ENCODE measurements at regions not wholly inside any gene's neighbourhood (a gene's known extent, or its start where the extent isn't known, plus 50 kb on each side); places are given as distances from the start of the nearest gene placed in this dataset.

- no peak for TF ChIP-seq CTCF (IDR thresholded peaks at IDR 0.05; ENCODE audit: extremely low read depth, insufficient read depth, missing control alignments)
- no peak for DNase-seq (ENCODE audit: low spot score)
- in situ Hi-C loops (cut with MboI; ENCODE audit: low pct_unique_long_range_greater_than_20kb, low sequenced_read_pairs, unreplicated experiment): no loop called here
Observed at GRCh38 chr15:94769089-94769488, 537.7 kb downstream of the MCTP2 start.

GRCh38 chr15:94770199-94770598 is 538.8 kb downstream of the MCTP2 start:
- in situ Hi-C loops (cut with MboI; ENCODE audit: low pct_unique_long_range_greater_than_20kb, low sequenced_read_pairs, unreplicated experiment): no loop called here
- no peak for TF ChIP-seq CTCF (IDR thresholded peaks at IDR 0.05; ENCODE audit: extremely low read depth, insufficient read depth, missing control alignments)
- DNase-seq (ENCODE audit: low spot score): no peak

GRCh38 chr15:94777037-94777436 is 545.7 kb downstream of the MCTP2 start:
- TF ChIP-seq CTCF (IDR thresholded peaks at IDR 0.05; ENCODE audit: extremely low read depth, insufficient read depth, missing control alignments): no peak
- no peak for DNase-seq (ENCODE audit: low spot score)
- in situ Hi-C loops (cut with MboI; ENCODE audit: low pct_unique_long_range_greater_than_20kb, low sequenced_read_pairs, unreplicated experiment): no loop called here

GRCh38 chr15:94778840-94779239 is 547.5 kb downstream of the MCTP2 start:
- in situ Hi-C loops (cut with MboI; ENCODE audit: low pct_unique_long_range_greater_than_20kb, low sequenced_read_pairs, unreplicated experiment): no loop called here
- TF ChIP-seq CTCF (IDR thresholded peaks at IDR 0.05; ENCODE audit: extremely low read depth, insufficient read depth, missing control alignments): no peak
- no peak for DNase-seq (ENCODE audit: low spot score)

GRCh38 chr15:94780166-94780565 is 548.8 kb downstream of the MCTP2 start:
- in situ Hi-C loops (cut with MboI; ENCODE audit: low pct_unique_long_range_greater_than_20kb, low sequenced_read_pairs, unreplicated experiment): no loop called here
- TF ChIP-seq CTCF (IDR thresholded peaks at IDR 0.05; ENCODE audit: extremely low read depth, insufficient read depth, missing control alignments): no peak
- DNase-seq (ENCODE audit: low spot score): no peak

GRCh38 chr15:94785091-94785490 is 553.7 kb downstream of the MCTP2 start:
- DNase-seq (ENCODE audit: low spot score): no peak
- in situ Hi-C loops (cut with MboI; ENCODE audit: low pct_unique_long_range_greater_than_20kb, low sequenced_read_pairs, unreplicated experiment): no loop called here
- TF ChIP-seq CTCF (IDR thresholded peaks at IDR 0.05; ENCODE audit: extremely low read depth, insufficient read depth, missing control alignments): no peak

GRCh38 chr15:94791008-94791407 is 559.6 kb downstream of the MCTP2 start:
- DNase-seq (ENCODE audit: low spot score): no peak
- TF ChIP-seq CTCF (IDR thresholded peaks at IDR 0.05; ENCODE audit: extremely low read depth, insufficient read depth, missing control alignments): no peak
- in situ Hi-C loops (cut with MboI; ENCODE audit: low pct_unique_long_range_greater_than_20kb, low sequenced_read_pairs, unreplicated experiment): no loop called here
